ENCODE measurements at regions not wholly inside any gene's neighbourhood (a gene's known extent, or its start where the extent isn't known, plus 50 kb on each side); places are given as distances from the start of the nearest gene placed in this dataset.

DNA sequence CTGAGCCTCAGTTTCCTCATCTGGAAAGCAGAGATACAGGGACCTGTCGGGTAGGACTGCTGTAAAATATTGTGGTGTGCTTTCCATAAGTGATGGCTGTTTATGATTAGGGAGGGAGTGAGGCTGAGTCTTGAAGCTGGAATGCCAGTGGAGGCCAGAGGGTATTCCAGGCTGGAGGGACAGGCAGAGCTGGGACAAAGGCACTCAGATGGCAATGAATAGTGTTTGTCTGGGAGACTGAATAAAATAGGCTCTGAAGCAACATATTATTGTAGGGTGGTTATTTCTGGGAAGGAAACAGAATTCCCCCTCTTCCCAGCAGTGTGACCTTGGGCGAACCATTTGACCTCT is 120.7 kb downstream of the INHBB start:
- no peaks in the 10 kb centered on the region for H3K27me3 ChIP-seq
- TF ChIP-seq, protein P1, sequence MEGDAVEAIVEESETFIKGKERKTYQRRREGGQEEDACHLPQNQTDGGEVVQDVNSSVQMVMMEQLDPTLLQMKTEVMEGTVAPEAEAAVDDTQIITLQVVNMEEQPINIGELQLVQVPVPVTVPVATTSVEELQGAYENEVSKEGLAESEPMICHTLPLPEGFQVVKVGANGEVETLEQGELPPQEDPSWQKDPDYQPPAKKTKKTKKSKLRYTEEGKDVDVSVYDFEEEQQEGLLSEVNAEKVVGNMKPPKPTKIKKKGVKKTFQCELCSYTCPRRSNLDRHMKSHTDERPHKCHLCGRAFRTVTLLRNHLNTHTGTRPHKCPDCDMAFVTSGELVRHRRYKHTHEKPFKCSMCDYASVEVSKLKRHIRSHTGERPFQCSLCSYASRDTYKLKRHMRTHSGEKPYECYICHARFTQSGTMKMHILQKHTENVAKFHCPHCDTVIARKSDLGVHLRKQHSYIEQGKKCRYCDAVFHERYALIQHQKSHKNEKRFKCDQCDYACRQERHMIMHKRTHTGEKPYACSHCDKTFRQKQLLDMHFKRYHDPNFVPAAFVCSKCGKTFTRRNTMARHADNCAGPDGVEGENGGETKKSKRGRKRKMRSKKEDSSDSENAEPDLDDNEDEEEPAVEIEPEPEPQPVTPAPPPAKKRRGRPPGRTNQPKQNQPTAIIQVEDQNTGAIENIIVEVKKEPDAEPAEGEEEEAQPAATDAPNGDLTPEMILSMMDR (IDR thresholded peaks at IDR 0.05; ENCODE audit: low read depth, low read length): no peak
- no peak for DNase-seq
- no peaks in the 10 kb centered on the region for H3K4me1 ChIP-seq
- H3K36me3 ChIP-seq: no peaks in the 10 kb centered on the region
- H3K9me3 ChIP-seq: no peaks in the 10 kb centered on the region
- no peak overlapping the region for H3K4me3 ChIP-seq (ENCODE audit: low read depth, low read length)

DNA sequence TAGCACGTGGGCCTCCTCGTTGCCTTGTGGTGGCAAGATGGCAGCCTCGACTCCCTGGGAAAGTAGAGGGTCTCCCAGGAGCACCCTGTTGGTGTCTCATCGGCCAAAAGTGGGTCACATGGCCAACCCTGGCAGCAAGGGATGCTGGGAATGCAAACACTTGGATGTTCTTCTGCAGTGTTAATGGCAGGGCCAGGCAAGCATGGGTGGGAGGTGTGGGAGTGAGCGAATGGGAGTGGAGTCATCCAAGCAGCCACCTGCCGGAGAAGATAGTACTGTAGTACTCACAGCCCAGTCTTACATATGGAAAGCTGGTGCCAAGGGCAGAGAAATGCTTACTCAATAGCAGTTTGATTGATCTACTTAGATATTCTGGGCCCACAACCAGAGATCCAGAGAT is 122.2 kb downstream of the INHBB start:
- TF ChIP-seq, protein P1 (IDR thresholded peaks at IDR 0.05; ENCODE audit: low read depth, low read length): no peak
- no peak overlapping the region for H3K4me3 ChIP-seq (ENCODE audit: low read depth, low read length)
- DNase-seq: no peak
- H3K9me3 ChIP-seq: no peaks in the 10 kb centered on the region
- no peaks in the 10 kb centered on the region for H3K4me1 ChIP-seq
- H3K36me3 ChIP-seq: no peaks in the 10 kb centered on the region
- H3K27me3 ChIP-seq: no peaks in the 10 kb centered on the region

DNA sequence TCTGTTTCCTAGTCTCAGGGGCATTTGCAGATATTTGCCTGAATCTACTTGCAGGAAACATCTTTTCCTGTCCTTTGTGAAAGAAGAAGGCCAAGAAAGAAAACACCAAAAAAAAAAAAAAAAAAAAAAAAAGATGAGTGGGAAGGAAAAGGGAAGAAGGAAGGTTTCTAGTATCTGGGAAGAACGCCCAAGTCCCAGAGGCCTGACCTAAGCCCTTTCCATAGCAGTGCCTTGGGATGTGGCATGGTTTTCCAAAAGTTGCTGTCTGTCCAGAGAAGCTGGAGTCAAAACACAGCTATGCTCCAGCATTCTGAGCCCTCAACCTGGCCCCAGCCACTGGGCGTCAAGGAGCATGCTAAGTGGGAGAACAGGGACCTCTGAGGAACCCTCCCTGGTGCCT is 123.5 kb downstream of the INHBB start:
- no peaks in the 10 kb centered on the region for H3K9me3 ChIP-seq
- no peaks in the 10 kb centered on the region for H3K4me1 ChIP-seq
- DNase-seq: no peak
- H3K4me3 ChIP-seq (ENCODE audit: low read depth, low read length): no peak overlapping the region
- TF ChIP-seq, protein P1 (IDR thresholded peaks at IDR 0.05; ENCODE audit: low read depth, low read length): no peak
- no peaks in the 10 kb centered on the region for H3K27me3 ChIP-seq
- H3K36me3 ChIP-seq: no peaks in the 10 kb centered on the region

DNA sequence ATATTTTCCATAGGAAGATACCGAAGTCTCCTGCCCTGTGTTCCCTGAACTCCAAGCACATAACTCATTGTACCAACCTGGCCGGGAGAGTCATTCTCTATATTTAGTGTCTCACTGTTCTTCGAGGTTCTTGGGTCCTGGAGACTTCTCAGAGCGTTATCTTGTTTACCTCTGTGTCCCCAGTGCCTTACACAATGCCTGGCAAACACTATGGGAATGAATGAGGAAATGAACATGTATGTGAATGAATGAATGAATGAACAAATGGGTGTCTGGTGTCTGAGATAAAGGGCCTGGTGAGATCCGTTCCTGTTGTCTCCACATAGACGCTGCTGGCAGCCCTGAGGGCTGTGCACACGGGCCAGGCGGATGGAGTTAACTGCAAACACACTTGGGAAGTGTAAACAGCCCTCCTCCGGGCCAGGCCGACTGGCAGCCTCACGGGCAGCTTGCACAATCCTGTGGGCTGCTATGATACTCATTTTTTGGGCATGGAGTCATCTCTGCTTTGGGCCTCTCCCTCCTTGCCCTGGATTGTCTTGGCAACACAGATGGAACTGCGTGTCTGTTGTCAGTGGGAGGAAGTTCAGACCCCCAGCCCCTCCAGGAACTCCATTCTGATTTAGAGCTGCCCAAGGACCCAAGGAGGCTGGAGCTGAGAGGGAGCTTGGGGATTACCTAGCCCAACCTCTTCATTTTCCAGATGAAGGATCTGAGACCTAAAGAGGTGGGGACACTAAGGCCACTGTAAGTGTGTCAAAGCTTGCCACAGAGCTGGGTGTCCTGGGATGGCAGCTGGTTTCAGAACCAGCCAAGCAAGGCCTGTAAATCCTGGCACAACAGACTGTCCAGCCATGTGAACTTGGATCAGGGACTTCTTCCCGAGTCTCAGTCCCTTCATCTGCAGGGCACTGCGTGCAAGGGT is 124.4 kb downstream of the INHBB start:
- Histone ChIP-seq H3K36me3 (no peaks in the 10 kb centered on the region), H3K9me3 (no peaks in the 10 kb centered on the region), H3K27me3 (no peaks in the 10 kb centered on the region), H3K4me3 (ENCODE audit: low read depth, low read length) (no peak overlapping the region), H3K4me1 (no peaks in the 10 kb centered on the region)
- TF ChIP-seq, protein P1 (IDR thresholded peaks at IDR 0.05; ENCODE audit: low read depth, low read length): no peak
- DNase-seq: no peak

DNA sequence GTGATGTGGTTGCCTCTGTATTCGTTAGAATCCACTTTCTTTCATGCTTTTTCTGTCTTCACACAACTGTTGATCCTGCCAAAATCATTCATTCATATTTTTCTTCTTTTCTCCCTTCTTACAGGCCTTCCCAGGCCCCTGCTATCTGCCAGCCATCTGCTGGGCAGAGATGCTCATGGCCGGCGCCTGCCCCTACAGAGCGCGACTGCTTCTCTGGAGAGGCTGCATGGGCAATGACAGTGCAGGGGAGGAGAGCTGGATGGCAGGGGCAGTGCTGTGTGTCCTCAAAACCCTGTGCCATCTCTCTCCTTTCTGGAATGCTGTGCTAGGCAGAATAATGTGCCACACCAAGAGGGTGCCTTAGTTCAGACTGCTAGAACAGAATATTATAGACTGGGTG is 125.2 kb downstream of the INHBB start:
- H3K9me3 ChIP-seq: no peaks in the 10 kb centered on the region
- H3K4me1 ChIP-seq: no peaks in the 10 kb centered on the region
- no peak overlapping the region for H3K4me3 ChIP-seq (ENCODE audit: low read depth, low read length)
- H3K36me3 ChIP-seq: no peaks in the 10 kb centered on the region
- TF ChIP-seq, protein P1 (IDR thresholded peaks at IDR 0.05; ENCODE audit: low read depth, low read length): no peak
- DNase-seq: no peak
- H3K27me3 ChIP-seq: no peaks in the 10 kb centered on the region

DNA sequence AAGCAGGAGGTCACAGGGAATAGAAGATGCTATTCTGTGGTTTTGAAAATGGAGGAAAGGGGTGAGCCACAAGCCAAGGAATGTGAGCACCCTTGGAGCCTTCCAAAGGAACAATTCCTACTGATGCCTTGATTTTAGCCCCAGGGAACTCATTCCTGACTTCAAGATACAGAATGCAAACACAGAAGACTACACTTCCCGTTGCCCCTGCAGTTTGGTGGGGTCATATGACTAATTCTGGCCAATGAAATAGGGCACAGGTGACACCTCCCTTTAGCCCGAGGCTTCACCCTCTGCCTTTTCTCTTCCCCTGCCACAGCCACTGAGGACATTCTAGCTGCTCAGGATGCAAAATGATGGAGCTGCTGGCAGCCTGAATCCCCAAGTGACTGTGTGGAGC is 126.1 kb downstream of the INHBB start:
- H3K9me3 ChIP-seq: no peaks in the 10 kb centered on the region
- H3K27me3 ChIP-seq: no peaks in the 10 kb centered on the region
- H3K4me3 ChIP-seq (ENCODE audit: low read depth, low read length): no peak overlapping the region
- H3K4me1 ChIP-seq: no peaks in the 10 kb centered on the region
- no peak for DNase-seq
- no peaks in the 10 kb centered on the region for H3K36me3 ChIP-seq
- TF ChIP-seq, protein P1 (IDR thresholded peaks at IDR 0.05; ENCODE audit: low read depth, low read length): no peak
